T-helper 2 cell (primary cell): ENCODE measurements at regions not wholly inside any gene's neighbourhood (a gene's known extent, or its start where the extent isn't known, plus 50 kb on each side); places are given as distances from the start of the nearest gene placed in this dataset.
"Not testable (repeated sequence)": the region's sequence is repeated elsewhere in the genome, so short reads cannot be mapped to it uniquely, and the experiment has no call there.

ENCODE experiments used
- DNase-seq, 5 experiments: peaks; one replicate each; pipeline versions ENCODE4 v3.0.0 to v3.0.0-alpha.2; 2012 to 2022

GRCh38 chr2:7094231-7094741 is 177.1 kb downstream of the RNF144A start:
- DNase-seq = no peak

GRCh38 chr2:7096726-7097352 is 179.6 kb downstream of the RNF144A start:
- no peak for DNase-seq

GRCh38 chr2:7097353-7097895 is 180.2 kb downstream of the RNF144A start:
- peak; percentile 43 to 69 (median 58) for DNase-seq

DNA sequence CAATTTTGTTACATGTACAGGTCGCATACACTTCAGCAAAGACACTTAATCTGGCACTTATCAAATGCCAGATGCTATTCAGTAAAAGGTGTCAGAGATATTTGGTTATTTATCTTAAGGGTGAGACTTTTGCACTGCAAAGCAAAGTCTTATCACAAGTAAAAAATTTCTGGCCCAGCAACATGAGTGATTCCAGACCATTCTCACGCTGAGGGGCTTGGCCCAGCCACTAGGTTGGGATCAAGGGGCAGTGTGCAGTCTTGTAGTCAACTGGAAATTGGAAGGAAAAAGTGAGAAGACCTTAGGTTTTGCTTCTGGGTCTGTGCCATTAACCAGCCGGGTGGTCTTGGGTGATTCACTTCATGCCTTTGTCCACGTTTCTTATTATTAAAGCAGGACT is 181.6 kb downstream of the RNF144A start:
- no peak for DNase-seq

GRCh38 chr2:7099687-7100086 is 182.5 kb downstream of the RNF144A start:
- DNase-seq = not testable (repeated sequence)

DNA sequence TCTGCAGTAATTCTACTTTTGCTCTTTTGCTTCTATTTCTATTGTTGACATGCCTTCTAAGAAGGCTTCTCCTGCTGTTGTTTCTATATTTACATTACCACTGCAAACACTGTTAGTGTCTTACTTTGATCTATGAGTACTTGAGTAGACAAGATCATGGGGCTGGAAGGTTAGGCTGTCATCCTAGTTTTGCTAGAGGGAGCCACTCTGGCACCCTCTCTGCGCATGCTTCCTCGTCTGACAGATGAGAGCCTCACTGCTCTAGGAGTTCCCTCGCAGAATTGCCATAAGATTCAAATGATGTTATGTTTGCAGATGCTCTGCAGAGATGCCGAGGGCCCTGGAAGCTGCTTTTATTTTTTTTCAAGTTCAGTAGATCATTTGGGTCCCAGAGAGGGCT is 185.6 kb downstream of the RNF144A start:
- DNase-seq = no peak

DNA sequence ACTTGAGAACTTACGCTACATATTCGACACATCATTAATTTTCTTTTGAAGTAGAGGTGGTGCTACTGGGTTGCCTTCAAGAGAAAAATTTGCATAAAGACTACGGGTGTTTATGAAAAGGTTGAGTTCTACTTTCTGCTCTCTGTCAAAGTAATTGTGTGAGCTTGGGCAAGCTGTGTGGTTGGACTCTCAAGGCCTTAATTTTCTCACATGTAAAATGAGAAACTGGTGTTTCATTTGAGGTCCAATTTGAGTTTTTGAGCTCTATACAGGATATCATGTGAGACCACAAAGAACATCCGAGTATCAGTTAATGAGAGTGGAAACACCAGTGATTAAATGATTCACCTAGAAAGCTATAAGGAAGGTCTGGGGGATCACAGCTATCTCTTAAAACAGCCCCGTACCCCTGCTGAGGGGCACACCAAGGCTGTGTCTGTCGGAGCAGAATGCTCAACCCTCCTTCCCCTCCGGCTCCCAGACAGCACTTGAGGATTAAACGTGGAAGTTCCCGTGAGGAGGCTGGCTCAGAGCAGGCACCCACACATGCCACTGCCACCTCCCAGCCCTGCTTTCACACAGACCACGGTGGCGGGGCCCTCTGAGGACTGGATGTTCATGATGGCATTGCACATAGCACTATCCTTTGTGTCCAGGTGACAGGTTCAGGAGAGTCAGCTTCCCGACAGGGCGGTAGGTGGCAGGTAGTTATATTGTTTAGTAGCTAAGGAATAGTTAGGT is 191.8 kb downstream of the RNF144A start:
- DNase-seq = no peak

DNA sequence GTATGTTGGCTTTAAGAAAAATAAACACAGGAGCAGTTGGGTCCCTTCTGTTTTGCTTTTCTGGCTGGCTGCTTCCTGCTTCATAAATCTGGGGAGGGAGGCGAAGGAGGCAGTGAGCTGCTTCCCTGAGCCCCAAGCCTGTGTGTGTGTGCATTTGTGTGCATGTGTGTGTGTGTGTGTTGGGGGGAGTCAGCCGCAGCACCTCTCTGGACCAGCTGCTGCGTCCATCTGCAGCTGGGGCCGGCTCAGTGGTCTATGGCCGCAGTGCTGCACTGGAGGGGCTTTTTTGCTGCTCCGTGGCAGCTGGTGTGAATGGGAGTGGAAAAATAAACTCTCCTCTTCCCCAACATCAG is 192.3 kb downstream of the RNF144A start:
- no peak for DNase-seq

DNA sequence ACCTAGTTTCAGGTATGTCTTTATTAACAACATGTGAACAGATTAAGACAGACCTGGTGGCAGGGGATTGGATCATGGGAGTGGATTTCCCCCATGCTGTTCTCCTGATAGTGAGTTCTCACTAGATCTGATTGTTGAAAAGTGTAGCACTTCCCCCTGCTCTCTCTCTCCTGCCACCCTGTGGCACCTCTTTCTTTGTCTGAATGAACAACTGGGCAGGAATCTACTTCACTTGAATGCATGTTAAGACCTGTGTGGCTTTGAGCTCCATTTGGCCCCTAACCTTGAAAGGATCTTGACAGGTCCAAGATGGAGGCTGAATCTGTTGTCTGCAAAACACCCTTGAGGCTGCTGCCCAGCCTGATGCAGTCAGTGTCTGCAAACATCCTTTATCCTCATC is 194.4 kb downstream of the RNF144A start:
- DNase-seq = no peak

- no peak for DNase-seq
These were observed 198.2 kb downstream of the RNF144A start for GRCh38 chr2:7115364-7115763.

DNA sequence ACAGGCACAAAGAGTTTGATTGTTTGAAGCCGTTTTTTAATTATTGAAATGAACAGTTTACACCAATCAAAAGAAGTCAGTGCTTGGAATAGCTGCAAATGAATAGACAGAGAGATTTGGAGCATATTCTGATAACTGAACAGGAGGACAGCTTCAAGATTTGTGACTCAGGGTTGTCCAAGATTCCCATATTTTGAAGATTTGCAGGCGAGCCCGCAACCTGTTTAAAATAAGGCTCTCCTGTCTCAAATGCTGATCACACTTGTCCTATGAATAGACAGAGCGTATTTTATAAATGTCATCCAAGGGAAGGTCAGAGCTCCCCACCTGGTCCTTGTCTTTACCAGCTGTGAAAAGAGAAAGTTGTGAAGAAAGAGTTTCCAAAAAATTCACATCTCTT is 198.7 kb downstream of the RNF144A start:
- no peak for DNase-seq

DNA sequence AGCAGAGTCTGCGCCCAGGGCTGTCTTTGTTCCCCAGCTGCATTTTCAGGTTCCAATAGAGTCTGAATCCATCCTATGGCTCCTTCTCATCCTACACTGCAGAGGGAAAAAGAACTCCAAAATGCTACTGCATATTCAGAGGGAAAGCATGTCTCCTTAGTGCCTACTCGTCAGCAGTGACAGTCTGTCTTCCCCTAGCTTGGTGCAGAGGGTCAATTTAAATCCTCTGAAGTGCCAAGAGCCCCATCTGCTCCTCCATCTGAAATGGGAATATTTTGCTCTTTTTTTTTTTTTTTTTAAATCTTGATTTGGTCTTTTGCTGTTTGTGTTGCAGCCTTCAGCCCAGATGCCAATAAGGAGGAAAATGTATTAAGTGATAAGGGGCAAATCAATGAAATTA is 199.3 kb downstream of the RNF144A start:
- no peak for DNase-seq

DNA sequence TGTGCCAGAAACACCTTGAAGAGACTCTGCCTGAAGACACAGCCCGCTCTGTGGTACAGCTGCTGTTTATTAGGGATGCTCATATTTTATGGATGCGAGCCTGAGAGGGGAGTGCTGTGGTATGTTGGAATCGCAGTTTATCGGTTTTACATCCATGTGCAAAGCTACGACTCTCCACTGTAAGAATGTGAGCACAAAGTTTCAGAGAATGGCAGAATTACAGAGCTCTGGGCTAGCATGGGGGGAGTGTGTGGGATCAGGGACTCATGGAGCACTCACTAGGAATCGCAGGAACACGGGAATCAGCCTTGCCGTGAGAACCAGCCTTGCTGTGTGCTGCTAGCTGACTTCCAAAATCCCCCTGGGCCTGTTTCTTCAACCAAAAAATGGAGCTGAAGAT is 199.9 kb downstream of the RNF144A start:
- DNase-seq = no peak

DNA sequence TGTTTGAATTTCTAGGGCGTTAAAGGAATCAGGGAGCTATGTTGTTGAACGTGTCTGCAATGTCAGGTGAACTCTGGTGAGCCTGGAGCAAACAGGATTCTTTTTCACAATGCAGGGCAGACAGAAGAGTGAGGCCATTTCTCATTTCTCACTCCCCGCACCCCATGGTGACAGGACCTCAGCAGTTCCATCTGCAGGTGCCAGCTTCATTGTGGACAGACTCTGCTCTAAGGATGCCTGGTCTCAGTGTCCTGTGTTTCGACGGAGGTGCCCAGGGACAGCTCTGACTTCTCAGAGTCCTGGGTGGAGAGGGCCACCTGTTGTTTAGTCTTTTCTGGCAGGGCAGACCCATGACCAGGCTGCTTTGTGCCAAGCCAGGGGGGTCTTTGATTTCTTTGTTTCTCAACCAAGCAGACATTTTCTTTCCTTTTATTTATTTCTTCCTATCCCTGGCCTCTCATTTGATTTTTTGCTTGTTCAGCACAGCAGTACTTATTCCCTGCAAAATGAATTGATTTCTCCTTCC is 201.5 kb downstream of the RNF144A start:
- no peak for DNase-seq

- DNase-seq = peak in 1 of 5 experiments; percentile 31
These were observed 202.1 kb downstream of the RNF144A start for GRCh38 chr2:7119132-7119835.

GRCh38 chr2:7121851-7122250 is 204.6 kb downstream of the RNF144A start:
- DNase-seq = no peak

DNA sequence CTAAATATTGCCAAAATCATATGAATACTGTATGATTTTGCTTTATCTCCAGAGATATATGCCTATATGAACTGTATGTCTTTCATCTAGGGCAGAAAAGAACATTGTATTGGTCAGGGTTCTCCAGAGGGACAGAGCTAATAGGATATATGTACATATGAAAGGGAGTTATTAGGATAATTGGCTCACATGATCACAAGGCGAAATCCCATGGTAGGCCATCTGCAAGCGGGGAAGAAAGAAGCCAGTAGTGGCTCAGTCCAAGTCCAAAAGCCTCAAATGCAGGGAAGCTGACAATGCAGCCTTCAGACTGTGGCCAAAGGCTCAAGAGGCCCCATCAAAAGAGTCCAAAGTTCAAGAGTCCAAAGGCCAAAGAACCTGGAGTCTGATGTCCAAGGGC is 209.9 kb downstream of the RNF144A start:
- DNase-seq = no peak

DNA sequence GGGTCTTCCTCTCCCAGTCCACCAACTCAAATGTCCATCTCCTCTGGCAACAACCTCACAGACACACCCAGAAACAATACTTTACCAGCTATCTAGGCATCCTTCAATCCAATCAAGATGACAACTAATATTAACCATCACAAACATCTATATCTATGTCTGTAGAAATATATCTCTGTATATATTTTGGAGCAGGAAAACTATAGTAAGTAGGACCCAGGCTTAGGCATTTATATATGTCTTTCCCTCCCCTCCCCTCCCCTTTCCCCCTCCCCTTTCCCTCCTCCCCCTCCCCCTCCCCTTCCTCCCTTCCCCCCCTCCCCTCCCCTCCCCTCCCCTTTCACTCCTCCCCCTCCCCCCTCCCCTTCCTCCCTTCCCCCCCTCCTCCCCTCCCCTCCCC is 210.5 kb downstream of the RNF144A start:
- DNase-seq = no peak

- DNase-seq = no peak
These were observed 214.0 kb downstream of the RNF144A start for GRCh38 chr2:7131261-7131660.

GRCh38 chr2:7132753-7133152 is 215.5 kb downstream of the RNF144A start:
- no peak for DNase-seq

- DNase-seq = no peak
These were observed 216.3 kb downstream of the RNF144A start for GRCh38 chr2:7133521-7133920.

GRCh38 chr2:7140306-7140705 is 223.1 kb downstream of the RNF144A start:
- DNase-seq = no peak

- DNase-seq = no peak
These were observed 228.5 kb downstream of the RNF144A start for GRCh38 chr2:7145707-7146106.
